ENCODE measurements at regions not wholly inside any gene's neighbourhood (a gene's known extent, or its start where the extent isn't known, plus 50 kb on each side); places are given as distances from the start of the nearest gene placed in this dataset.
"Not testable (repeated sequence)": the region's sequence is repeated elsewhere in the genome, so short reads cannot be mapped to it uniquely, and the experiment has no call there.

GRCh38 chr14:105944632-105945610 lies 418.5 kb downstream of the TMEM121 start:
- H3K27ac ChIP-seq, result no peak overlapping the region
- no peaks in the 10 kb centered on the region for H3K27me3 ChIP-seq
- H3K36me3 ChIP-seq, result no peaks in the 10 kb centered on the region
- no peaks in the 10 kb centered on the region for H3K4me1 ChIP-seq
- TF ChIP-seq POLR2A (IDR thresholded peaks at IDR 0.05) (no peak), CTCF (IDR thresholded peaks at IDR 0.05) (peak; percentile 36 to 44 (median 39))
- H3K9me3 ChIP-seq, result no peaks in the 10 kb centered on the region
- no peak overlapping the region for H3K4me3 ChIP-seq
- DNase-seq (ENCODE audit: extremely low spot score in 2 of 2), result peak in 1 of 2 donors; percentile 71
- intact Hi-C loops (cut with DNase I), result no loop called here

- intact Hi-C loops (cut with DNase I), result no loop called here
- H3K27me3 ChIP-seq, result no peaks in the 10 kb centered on the region
- H3K27ac ChIP-seq, result no peak overlapping the region
- DNase-seq (ENCODE audit: extremely low spot score in 2 of 2), result no peak
- no peaks in the 10 kb centered on the region for H3K36me3 ChIP-seq
- no peaks in the 10 kb centered on the region for H3K4me1 ChIP-seq
- no peak overlapping the region for H3K4me3 ChIP-seq
- TF ChIP-seq CTCF (IDR thresholded peaks at IDR 0.05) (no peak), POLR2A (IDR thresholded peaks at IDR 0.05) (no peak), POLR2AphosphoS5 (IDR thresholded peaks at IDR 0.05; ENCODE audit: insufficient read depth in 1 of 2, low read depth in 1 of 2) (no peak)
- H3K9me3 ChIP-seq, result no peaks in the 10 kb centered on the region
These were observed 419.5 kb downstream of the TMEM121 start for GRCh38 chr14:105945896-105946295.

GRCh38 chr14:105947599-105947998 lies 421.2 kb downstream of the TMEM121 start:
- intact Hi-C loops (cut with DNase I), result no loop called here
- Histone ChIP-seq H3K4me1 (no peaks in the 10 kb centered on the region), H3K9me3 (no peaks in the 10 kb centered on the region), H3K4me3 (no peak overlapping the region), H3K36me3 (no peaks in the 10 kb centered on the region), H3K27ac (no peak overlapping the region), H3K27me3 (no peaks in the 10 kb centered on the region)
- TF ChIP-seq POLR2A (IDR thresholded peaks at IDR 0.05) (no peak), POLR2AphosphoS5 (IDR thresholded peaks at IDR 0.05; ENCODE audit: insufficient read depth in 1 of 2, low read depth in 1 of 2) (no peak), CTCF (IDR thresholded peaks at IDR 0.05) (no peak)
- DNase-seq (ENCODE audit: extremely low spot score in 2 of 2), result peak in 1 of 2 donors; percentile 11

- H3K4me1 ChIP-seq; H3K9me3 ChIP-seq; H3K27ac ChIP-seq; H3K4me3 ChIP-seq; H3K36me3 ChIP-seq; H3K27me3 ChIP-seq; intact Hi-C loops (cut with DNase I): not testable (repeated sequence)
- DNase-seq (ENCODE audit: extremely low spot score in 2 of 2), result peak in 1 of 2 donors; percentile 37
These were observed 422.6 kb downstream of the TMEM121 start for GRCh38 chr14:105948955-105949354.

- H3K27ac ChIP-seq; H3K9me3 ChIP-seq; H3K4me3 ChIP-seq; H3K36me3 ChIP-seq; H3K4me1 ChIP-seq; intact Hi-C loops (cut with DNase I); H3K27me3 ChIP-seq: not testable (repeated sequence)
- DNase-seq (ENCODE audit: extremely low spot score in 2 of 2), result peak in 1 of 2 donors; percentile 18
These were observed 424.0 kb downstream of the TMEM121 start for GRCh38 chr14:105950364-105950892.

- no peak overlapping the region for H3K27ac ChIP-seq
- H3K36me3 ChIP-seq, result no peaks in the 10 kb centered on the region
- no peaks in the 10 kb centered on the region for H3K27me3 ChIP-seq
- no peaks in the 10 kb centered on the region for H3K9me3 ChIP-seq
- H3K4me3 ChIP-seq, result no peak overlapping the region
- no peak for TF ChIP-seq POLR2AphosphoS5 (IDR thresholded peaks at IDR 0.05; ENCODE audit: insufficient read depth in 1 of 2, low read depth in 1 of 2)
- TF ChIP-seq POLR2A (IDR thresholded peaks at IDR 0.05), result no peak
- no peak for TF ChIP-seq CTCF (IDR thresholded peaks at IDR 0.05)
- intact Hi-C loops (cut with DNase I), result no loop called here
- peak in 1 of 2 donors; percentile 20 for DNase-seq (ENCODE audit: extremely low spot score in 2 of 2)
- no peaks in the 10 kb centered on the region for H3K4me1 ChIP-seq
These were observed 425.0 kb downstream of the TMEM121 start for GRCh38 chr14:105951399-105951798.
